HL-60 (cell line): ENCODE measurements at regions not wholly inside any gene's neighbourhood (a gene's known extent, or its start where the extent isn't known, plus 50 kb on each side); places are given as distances from the start of the nearest gene placed in this dataset.

Experiments
- GABPA ChIP-seq: IDR thresholded peaks from 2 replicates; pipeline ENCODE4 v1.6.1; 2012; ENCODE audit warnings: low read depth
- POLR2AphosphoS5 ChIP-seq: IDR thresholded peaks from 2 replicates; pipeline ENCODE4 v1.6.1; 2012; ENCODE audit warnings: low read depth
- TF ChIP-seq, protein P1 (sequence below): IDR thresholded peaks from one replicate; pipeline ENCODE4 v1.5.1; 2011; ENCODE audit warnings: low read length, control low read depth, inconsistent platforms; ENCODE audit not compliant: insufficient read depth
- TF ChIP-seq, protein P2 (sequence below): IDR thresholded peaks from 2 replicates; pipeline ENCODE4 v1.6.1; 2012; ENCODE audit warnings: low read depth; ENCODE audit not compliant: insufficient replicate concordance

DNA sequence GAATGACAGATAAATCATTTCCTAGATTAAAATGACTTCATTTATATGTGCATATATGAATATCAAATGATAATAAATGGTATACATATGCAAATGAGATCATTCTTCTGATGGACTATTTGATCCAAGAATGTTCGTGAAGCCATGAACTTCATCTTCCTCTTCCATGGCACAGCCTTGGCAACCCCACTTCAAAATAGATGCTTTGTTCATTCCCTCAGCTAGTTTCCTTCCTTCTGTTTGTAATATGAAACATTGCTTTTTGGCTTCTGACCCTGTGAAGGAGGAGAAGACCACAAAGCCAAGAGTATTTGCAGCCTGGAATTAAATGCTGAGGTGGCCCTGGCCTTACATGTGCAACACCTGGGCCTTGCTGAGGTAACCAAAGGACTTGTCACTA lies 106.8 kb upstream of the LIFR start:
- TF ChIP-seq POLR2AphosphoS5 (no peak), GABPA (no peak)
- TF ChIP-seq, protein P1, sequence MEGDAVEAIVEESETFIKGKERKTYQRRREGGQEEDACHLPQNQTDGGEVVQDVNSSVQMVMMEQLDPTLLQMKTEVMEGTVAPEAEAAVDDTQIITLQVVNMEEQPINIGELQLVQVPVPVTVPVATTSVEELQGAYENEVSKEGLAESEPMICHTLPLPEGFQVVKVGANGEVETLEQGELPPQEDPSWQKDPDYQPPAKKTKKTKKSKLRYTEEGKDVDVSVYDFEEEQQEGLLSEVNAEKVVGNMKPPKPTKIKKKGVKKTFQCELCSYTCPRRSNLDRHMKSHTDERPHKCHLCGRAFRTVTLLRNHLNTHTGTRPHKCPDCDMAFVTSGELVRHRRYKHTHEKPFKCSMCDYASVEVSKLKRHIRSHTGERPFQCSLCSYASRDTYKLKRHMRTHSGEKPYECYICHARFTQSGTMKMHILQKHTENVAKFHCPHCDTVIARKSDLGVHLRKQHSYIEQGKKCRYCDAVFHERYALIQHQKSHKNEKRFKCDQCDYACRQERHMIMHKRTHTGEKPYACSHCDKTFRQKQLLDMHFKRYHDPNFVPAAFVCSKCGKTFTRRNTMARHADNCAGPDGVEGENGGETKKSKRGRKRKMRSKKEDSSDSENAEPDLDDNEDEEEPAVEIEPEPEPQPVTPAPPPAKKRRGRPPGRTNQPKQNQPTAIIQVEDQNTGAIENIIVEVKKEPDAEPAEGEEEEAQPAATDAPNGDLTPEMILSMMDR = no peak
- TF ChIP-seq, protein P2, sequence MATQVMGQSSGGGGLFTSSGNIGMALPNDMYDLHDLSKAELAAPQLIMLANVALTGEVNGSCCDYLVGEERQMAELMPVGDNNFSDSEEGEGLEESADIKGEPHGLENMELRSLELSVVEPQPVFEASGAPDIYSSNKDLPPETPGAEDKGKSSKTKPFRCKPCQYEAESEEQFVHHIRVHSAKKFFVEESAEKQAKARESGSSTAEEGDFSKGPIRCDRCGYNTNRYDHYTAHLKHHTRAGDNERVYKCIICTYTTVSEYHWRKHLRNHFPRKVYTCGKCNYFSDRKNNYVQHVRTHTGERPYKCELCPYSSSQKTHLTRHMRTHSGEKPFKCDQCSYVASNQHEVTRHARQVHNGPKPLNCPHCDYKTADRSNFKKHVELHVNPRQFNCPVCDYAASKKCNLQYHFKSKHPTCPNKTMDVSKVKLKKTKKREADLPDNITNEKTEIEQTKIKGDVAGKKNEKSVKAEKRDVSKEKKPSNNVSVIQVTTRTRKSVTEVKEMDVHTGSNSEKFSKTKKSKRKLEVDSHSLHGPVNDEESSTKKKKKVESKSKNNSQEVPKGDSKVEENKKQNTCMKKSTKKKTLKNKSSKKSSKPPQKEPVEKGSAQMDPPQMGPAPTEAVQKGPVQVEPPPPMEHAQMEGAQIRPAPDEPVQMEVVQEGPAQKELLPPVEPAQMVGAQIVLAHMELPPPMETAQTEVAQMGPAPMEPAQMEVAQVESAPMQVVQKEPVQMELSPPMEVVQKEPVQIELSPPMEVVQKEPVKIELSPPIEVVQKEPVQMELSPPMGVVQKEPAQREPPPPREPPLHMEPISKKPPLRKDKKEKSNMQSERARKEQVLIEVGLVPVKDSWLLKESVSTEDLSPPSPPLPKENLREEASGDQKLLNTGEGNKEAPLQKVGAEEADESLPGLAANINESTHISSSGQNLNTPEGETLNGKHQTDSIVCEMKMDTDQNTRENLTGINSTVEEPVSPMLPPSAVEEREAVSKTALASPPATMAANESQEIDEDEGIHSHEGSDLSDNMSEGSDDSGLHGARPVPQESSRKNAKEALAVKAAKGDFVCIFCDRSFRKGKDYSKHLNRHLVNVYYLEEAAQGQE = no peak
